ENCODE measurements at regions not wholly inside any gene's neighbourhood (a gene's known extent, or its start where the extent isn't known, plus 50 kb on each side); places are given as distances from the start of the nearest gene placed in this dataset.

DNA sequence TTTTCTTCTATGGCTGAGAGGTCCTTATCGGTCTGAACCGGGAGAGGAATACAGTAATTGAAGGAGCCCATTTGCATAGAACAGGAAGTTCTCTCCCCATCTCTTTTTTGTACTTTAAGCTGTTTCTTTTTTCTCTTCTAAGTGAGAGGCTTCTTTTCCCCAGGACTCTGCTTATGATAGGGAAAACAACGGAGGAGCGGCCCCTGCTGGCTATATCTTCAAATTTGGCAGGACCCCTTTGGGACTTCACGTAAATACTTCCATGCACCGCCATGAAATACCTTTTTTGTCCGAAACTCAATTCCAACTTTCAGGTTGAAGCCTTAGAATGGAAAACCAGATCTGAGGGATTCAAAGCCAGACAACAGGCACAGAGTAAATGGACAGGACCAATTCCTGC is 1153.0 kb upstream of the INTU start:
- TF ChIP-seq, protein P1, sequence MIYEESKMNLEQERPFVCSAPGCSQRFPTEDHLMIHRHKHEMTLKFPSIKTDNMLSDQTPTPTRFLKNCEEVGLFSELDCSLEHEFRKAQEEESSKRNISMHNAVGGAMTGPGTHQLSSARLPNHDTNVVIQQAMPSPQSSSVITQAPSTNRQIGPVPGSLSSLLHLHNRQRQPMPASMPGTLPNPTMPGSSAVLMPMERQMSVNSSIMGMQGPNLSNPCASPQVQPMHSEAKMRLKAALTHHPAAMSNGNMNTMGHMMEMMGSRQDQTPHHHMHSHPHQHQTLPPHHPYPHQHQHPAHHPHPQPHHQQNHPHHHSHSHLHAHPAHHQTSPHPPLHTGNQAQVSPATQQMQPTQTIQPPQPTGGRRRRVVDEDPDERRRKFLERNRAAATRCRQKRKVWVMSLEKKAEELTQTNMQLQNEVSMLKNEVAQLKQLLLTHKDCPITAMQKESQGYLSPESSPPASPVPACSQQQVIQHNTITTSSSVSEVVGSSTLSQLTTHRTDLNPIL (CRISPR knock-in tag; IDR thresholded peaks at IDR 0.05; ENCODE audit: low read depth): no peak
- TF ChIP-seq SNAI2 (CRISPR knock-in tag; IDR thresholded peaks at IDR 0.05): no peak
- TF ChIP-seq OSR1 (CRISPR knock-in tag; IDR thresholded peaks at IDR 0.05): no peak
- no peak for TF ChIP-seq GLIS3 (CRISPR knock-in tag; IDR thresholded peaks at IDR 0.05)
- TF ChIP-seq, protein P2, sequence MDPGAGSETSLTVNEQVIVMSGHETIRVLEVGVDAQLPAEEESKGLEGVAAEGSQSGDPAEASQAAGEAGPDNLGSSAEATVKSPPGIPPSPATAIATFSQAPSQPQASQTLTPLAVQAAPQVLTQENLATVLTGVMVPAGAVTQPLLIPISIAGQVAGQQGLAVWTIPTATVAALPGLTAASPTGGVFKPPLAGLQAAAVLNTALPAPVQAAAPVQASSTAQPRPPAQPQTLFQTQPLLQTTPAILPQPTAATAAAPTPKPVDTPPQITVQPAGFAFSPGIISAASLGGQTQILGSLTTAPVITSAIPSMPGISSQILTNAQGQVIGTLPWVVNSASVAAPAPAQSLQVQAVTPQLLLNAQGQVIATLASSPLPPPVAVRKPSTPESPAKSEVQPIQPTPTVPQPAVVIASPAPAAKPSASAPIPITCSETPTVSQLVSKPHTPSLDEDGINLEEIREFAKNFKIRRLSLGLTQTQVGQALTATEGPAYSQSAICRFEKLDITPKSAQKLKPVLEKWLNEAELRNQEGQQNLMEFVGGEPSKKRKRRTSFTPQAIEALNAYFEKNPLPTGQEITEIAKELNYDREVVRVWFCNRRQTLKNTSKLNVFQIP (CRISPR knock-in tag; IDR thresholded peaks at IDR 0.05; ENCODE audit: borderline replicate concordance, low read depth): no peak
- TF ChIP-seq ISL1 (CRISPR knock-in tag; IDR thresholded peaks at IDR 0.05): no peak
- no peak for TF ChIP-seq ZFP3 (CRISPR knock-in tag; IDR thresholded peaks at IDR 0.05)
- no peak for TF ChIP-seq PPARA (CRISPR knock-in tag; IDR thresholded peaks at IDR 0.05; ENCODE audit: borderline replicate concordance)
- TF ChIP-seq RARB (CRISPR knock-in tag; IDR thresholded peaks at IDR 0.05): no peak
- no peak for TF ChIP-seq ZNF8 (CRISPR knock-in tag; IDR thresholded peaks at IDR 0.05)
- TF ChIP-seq ZNF565 (CRISPR knock-in tag; conservative IDR thresholded peaks at IDR 0.05; ENCODE audit: low read depth): no peak
- no peak for TF ChIP-seq ZC3H10 (CRISPR knock-in tag; IDR thresholded peaks at IDR 0.05)
- TF ChIP-seq, protein P3, sequence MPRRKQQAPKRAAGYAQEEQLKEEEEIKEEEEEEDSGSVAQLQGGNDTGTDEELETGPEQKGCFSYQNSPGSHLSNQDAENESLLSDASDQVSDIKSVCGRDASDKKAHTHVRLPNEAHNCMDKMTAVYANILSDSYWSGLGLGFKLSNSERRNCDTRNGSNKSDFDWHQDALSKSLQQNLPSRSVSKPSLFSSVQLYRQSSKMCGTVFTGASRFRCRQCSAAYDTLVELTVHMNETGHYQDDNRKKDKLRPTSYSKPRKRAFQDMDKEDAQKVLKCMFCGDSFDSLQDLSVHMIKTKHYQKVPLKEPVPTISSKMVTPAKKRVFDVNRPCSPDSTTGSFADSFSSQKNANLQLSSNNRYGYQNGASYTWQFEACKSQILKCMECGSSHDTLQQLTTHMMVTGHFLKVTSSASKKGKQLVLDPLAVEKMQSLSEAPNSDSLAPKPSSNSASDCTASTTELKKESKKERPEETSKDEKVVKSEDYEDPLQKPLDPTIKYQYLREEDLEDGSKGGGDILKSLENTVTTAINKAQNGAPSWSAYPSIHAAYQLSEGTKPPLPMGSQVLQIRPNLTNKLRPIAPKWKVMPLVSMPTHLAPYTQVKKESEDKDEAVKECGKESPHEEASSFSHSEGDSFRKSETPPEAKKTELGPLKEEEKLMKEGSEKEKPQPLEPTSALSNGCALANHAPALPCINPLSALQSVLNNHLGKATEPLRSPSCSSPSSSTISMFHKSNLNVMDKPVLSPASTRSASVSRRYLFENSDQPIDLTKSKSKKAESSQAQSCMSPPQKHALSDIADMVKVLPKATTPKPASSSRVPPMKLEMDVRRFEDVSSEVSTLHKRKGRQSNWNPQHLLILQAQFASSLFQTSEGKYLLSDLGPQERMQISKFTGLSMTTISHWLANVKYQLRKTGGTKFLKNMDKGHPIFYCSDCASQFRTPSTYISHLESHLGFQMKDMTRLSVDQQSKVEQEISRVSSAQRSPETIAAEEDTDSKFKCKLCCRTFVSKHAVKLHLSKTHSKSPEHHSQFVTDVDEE (CRISPR knock-in tag; IDR thresholded peaks at IDR 0.05): no peak
- TF ChIP-seq ZNF70 (CRISPR knock-in tag; IDR thresholded peaks at IDR 0.05): no peak
- no peak for TF ChIP-seq ZFP30 (CRISPR knock-in tag; IDR thresholded peaks at IDR 0.05)
- TF ChIP-seq ESRRG (CRISPR knock-in tag; IDR thresholded peaks at IDR 0.05): no peak
- ATAC-seq: no peak

DNA sequence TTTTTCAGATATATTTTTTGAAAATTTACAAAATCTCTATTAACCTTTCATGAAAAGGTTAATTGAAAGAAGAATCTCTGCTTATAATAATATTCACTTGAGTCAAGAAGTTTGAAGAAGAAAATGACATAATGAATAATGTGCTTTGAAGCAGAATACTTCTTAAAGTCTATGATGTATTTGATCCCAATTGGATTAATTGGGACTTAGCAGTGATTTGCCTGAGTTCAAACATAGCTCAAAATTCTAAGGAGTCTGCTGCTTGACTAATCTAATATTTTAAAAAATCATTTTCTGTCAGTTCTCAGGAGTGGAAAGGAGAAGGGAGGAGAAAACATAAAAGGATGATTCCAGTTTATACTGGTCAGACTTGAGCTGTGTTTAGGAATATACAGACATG is 1150.4 kb upstream of the INTU start:
- TF ChIP-seq ZFP3 (CRISPR knock-in tag; IDR thresholded peaks at IDR 0.05) (no peak), ZNF70 (CRISPR knock-in tag; IDR thresholded peaks at IDR 0.05) (no peak), CSDC2 (CRISPR knock-in tag; IDR thresholded peaks at IDR 0.05) (no peak), ZNF565 (CRISPR knock-in tag; conservative IDR thresholded peaks at IDR 0.05; ENCODE audit: low read depth) (no peak), ISL1 (CRISPR knock-in tag; IDR thresholded peaks at IDR 0.05) (no peak), ESRRG (CRISPR knock-in tag; IDR thresholded peaks at IDR 0.05) (no peak), ARNTL (CRISPR knock-in tag; IDR thresholded peaks at IDR 0.05; ENCODE audit: borderline replicate concordance, low read depth) (no peak), ZC3H10 (CRISPR knock-in tag; IDR thresholded peaks at IDR 0.05) (no peak), GLIS3 (CRISPR knock-in tag; IDR thresholded peaks at IDR 0.05) (no peak)
- TF ChIP-seq, protein P4, sequence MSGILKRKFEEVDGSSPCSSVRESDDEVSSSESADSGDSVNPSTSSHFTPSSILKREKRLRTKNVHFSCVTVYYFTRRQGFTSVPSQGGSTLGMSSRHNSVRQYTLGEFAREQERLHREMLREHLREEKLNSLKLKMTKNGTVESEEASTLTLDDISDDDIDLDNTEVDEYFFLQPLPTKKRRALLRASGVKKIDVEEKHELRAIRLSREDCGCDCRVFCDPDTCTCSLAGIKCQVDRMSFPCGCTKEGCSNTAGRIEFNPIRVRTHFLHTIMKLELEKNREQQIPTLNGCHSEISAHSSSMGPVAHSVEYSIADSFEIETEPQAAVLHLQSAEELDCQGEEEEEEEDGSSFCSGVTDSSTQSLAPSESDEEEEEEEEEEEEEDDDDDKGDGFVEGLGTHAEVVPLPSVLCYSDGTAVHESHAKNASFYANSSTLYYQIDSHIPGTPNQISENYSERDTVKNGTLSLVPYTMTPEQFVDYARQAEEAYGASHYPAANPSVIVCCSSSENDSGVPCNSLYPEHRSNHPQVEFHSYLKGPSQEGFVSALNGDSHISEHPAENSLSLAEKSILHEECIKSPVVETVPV (CRISPR knock-in tag; IDR thresholded peaks at IDR 0.05): no peak
- TF ChIP-seq, protein P5, sequence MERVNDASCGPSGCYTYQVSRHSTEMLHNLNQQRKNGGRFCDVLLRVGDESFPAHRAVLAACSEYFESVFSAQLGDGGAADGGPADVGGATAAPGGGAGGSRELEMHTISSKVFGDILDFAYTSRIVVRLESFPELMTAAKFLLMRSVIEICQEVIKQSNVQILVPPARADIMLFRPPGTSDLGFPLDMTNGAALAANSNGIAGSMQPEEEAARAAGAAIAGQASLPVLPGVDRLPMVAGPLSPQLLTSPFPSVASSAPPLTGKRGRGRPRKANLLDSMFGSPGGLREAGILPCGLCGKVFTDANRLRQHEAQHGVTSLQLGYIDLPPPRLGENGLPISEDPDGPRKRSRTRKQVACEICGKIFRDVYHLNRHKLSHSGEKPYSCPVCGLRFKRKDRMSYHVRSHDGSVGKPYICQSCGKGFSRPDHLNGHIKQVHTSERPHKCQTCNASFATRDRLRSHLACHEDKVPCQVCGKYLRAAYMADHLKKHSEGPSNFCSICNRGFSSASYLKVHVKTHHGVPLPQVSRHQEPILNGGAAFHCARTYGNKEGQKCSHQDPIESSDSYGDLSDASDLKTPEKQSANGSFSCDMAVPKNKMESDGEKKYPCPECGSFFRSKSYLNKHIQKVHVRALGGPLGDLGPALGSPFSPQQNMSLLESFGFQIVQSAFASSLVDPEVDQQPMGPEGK (CRISPR knock-in tag; IDR thresholded peaks at IDR 0.05; ENCODE audit: borderline replicate concordance): no peak
- no peak for ATAC-seq

DNA sequence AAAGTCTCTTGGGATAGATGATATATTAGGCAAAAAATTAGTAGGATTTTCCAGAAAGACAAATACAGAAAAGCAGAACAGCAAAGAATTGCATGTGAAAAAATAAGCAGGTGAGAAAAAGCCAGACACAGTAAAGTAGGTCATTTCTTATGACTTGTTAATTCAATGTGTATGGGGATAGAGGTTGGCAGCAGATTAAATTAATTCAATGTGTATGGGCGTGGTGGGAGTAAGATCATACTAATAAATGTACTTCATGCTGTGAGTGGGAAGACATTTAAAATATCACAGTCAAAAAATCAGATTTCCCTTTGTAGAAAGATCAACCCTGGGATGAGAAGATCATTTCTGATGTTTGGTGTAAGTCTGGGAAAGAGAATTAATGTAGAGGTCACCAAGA is 1146.4 kb upstream of the INTU start:
- no peak for ATAC-seq
- TF ChIP-seq, protein P4 (CRISPR knock-in tag; IDR thresholded peaks at IDR 0.05): no peak
- TF ChIP-seq ZNF8 (CRISPR knock-in tag; IDR thresholded peaks at IDR 0.05) (no peak), ZNF565 (CRISPR knock-in tag; conservative IDR thresholded peaks at IDR 0.05; ENCODE audit: low read depth) (no peak), ZFP3 (CRISPR knock-in tag; IDR thresholded peaks at IDR 0.05) (no peak), ZFP30 (CRISPR knock-in tag; IDR thresholded peaks at IDR 0.05) (no peak), ESRRG (CRISPR knock-in tag; IDR thresholded peaks at IDR 0.05) (no peak)
- TF ChIP-seq, protein P3 (CRISPR knock-in tag; IDR thresholded peaks at IDR 0.05): no peak
